T-helper 1 cell treated with Interleukin-12 subunit alpha and Interleukin-12 subunit beta and Interleukin-4 antibody, amounts not matched to agents 30 μg/mL and 1 μg/mL, for 36 hours (primary cell): ENCODE measurements at regions not wholly inside any gene's neighbourhood (a gene's known extent, or its start where the extent isn't known, plus 50 kb on each side); places are given as distances from the start of the nearest gene placed in this dataset.

Source experiments
- H3K27ac Mint-ChIP-seq: one replicate; pipeline ENCODE4 v1.8.0; 2021; ENCODE audit warnings: mild to moderate bottlenecking, mixed read lengths
- H3K27me3 Mint-ChIP-seq: one replicate; pipeline ENCODE4 v1.8.0; 2021; ENCODE audit warnings: low read depth, mixed read lengths
- H3K36me3 Mint-ChIP-seq: one replicate; pipeline ENCODE4 v1.8.0; 2021; ENCODE audit warnings: low read depth, mixed read lengths
- H3K4me1 Mint-ChIP-seq: one replicate; pipeline ENCODE4 v1.8.0; 2021; ENCODE audit warnings: low read depth, mixed read lengths
- H3K4me3 Mint-ChIP-seq: one replicate; pipeline ENCODE4 v1.8.0; 2021; ENCODE audit warnings: mild to moderate bottlenecking, moderate library complexity, mixed read lengths
- H3K9me3 Mint-ChIP-seq: one replicate; pipeline ENCODE4 v1.8.0; 2021; ENCODE audit warnings: mixed read lengths

GRCh38 chr18:30533716-30534115 lies 508.8 kb downstream of the DSC3 start:
- H3K27me3 Mint-ChIP-seq: no peaks in the 10 kb centered on the region
- no peaks in the 10 kb centered on the region for H3K36me3 Mint-ChIP-seq
- H3K9me3 Mint-ChIP-seq: peaks cover 5% of the 10 kb centered on the region
- no peaks in the 10 kb centered on the region for H3K4me1 Mint-ChIP-seq
- H3K27ac Mint-ChIP-seq: no peak overlapping the region
- no peak overlapping the region for H3K4me3 Mint-ChIP-seq

- H3K4me1 Mint-ChIP-seq: no peaks in the 10 kb centered on the region
- peaks cover 13% of the 10 kb centered on the region for H3K9me3 Mint-ChIP-seq
- no peaks in the 10 kb centered on the region for H3K27me3 Mint-ChIP-seq
- H3K36me3 Mint-ChIP-seq: no peaks in the 10 kb centered on the region
- H3K4me3 Mint-ChIP-seq: no peak overlapping the region
- no peak overlapping the region for H3K27ac Mint-ChIP-seq
Measured at GRCh38 chr18:30527917-30528316, 514.6 kb downstream of the DSC3 start.

GRCh38 chr18:30527226-30527625 lies 515.3 kb downstream of the DSC3 start:
- no peak overlapping the region for H3K4me3 Mint-ChIP-seq
- peaks cover 13% of the 10 kb centered on the region for H3K9me3 Mint-ChIP-seq
- no peaks in the 10 kb centered on the region for H3K36me3 Mint-ChIP-seq
- H3K27ac Mint-ChIP-seq: no peak overlapping the region
- no peaks in the 10 kb centered on the region for H3K27me3 Mint-ChIP-seq
- H3K4me1 Mint-ChIP-seq: no peaks in the 10 kb centered on the region

- no peaks in the 10 kb centered on the region for H3K27me3 Mint-ChIP-seq
- no peak overlapping the region for H3K27ac Mint-ChIP-seq
- H3K4me1 Mint-ChIP-seq: no peaks in the 10 kb centered on the region
- no peak overlapping the region for H3K4me3 Mint-ChIP-seq
- no peaks in the 10 kb centered on the region for H3K36me3 Mint-ChIP-seq
- H3K9me3 Mint-ChIP-seq: peaks cover 19% of the 10 kb centered on the region
Measured at GRCh38 chr18:30522288-30522929, 520.1 kb downstream of the DSC3 start.

GRCh38 chr18:30514059-30514458 lies 528.5 kb downstream of the DSC3 start:
- H3K27me3 Mint-ChIP-seq: no peaks in the 10 kb centered on the region
- peaks cover 13% of the 10 kb centered on the region for H3K9me3 Mint-ChIP-seq
- H3K4me1 Mint-ChIP-seq: no peaks in the 10 kb centered on the region
- no peaks in the 10 kb centered on the region for H3K36me3 Mint-ChIP-seq
- H3K27ac Mint-ChIP-seq: no peak overlapping the region
- H3K4me3 Mint-ChIP-seq: no peak overlapping the region

GRCh38 chr18:30512872-30513271 lies 529.7 kb downstream of the DSC3 start:
- no peaks in the 10 kb centered on the region for H3K27me3 Mint-ChIP-seq
- no peaks in the 10 kb centered on the region for H3K36me3 Mint-ChIP-seq
- H3K27ac Mint-ChIP-seq: no peak overlapping the region
- no peak overlapping the region for H3K4me3 Mint-ChIP-seq
- no peaks in the 10 kb centered on the region for H3K4me1 Mint-ChIP-seq
- peaks cover 14% of the 10 kb centered on the region for H3K9me3 Mint-ChIP-seq

- no peaks in the 10 kb centered on the region for H3K27me3 Mint-ChIP-seq
- H3K4me1 Mint-ChIP-seq: no peaks in the 10 kb centered on the region
- peaks cover 14% of the 10 kb centered on the region for H3K9me3 Mint-ChIP-seq
- H3K27ac Mint-ChIP-seq: no peak overlapping the region
- no peak overlapping the region for H3K4me3 Mint-ChIP-seq
- no peaks in the 10 kb centered on the region for H3K36me3 Mint-ChIP-seq
Measured at GRCh38 chr18:30510882-30511281, 531.7 kb downstream of the DSC3 start.

- Mint-ChIP-seq H3K4me1 (no peaks in the 10 kb centered on the region), H3K27me3 (no peaks in the 10 kb centered on the region), H3K36me3 (no peaks in the 10 kb centered on the region), H3K9me3 (peaks cover 9% of the 10 kb centered on the region), H3K4me3 (no peak overlapping the region), H3K27ac (no peak overlapping the region)
Measured at GRCh38 chr18:30501594-30501993, 540.9 kb downstream of the DSC3 start.

- Mint-ChIP-seq H3K4me1 (no peaks in the 10 kb centered on the region), H3K36me3 (no peaks in the 10 kb centered on the region), H3K9me3 (peaks cover 9% of the 10 kb centered on the region)
Measured at GRCh38 chr18:30500240-30500945, 542.1 kb downstream of the DSC3 start.

GRCh38 chr18:30499721-30500120 lies 542.8 kb downstream of the DSC3 start:
- Mint-ChIP-seq H3K4me3 (no peak overlapping the region), H3K27ac (no peak overlapping the region), H3K27me3 (no peaks in the 10 kb centered on the region), H3K4me1 (no peaks in the 10 kb centered on the region), H3K36me3 (no peaks in the 10 kb centered on the region), H3K9me3 (peaks cover 9% of the 10 kb centered on the region)

More at GRCh38 chr18:30500240-30500945, 542.1 kb downstream of the DSC3 start:
- H3K27ac Mint-ChIP-seq: no peak overlapping the region
- H3K4me3 Mint-ChIP-seq: no peak overlapping the region
- H3K27me3 Mint-ChIP-seq: no peaks in the 10 kb centered on the region

GRCh38 chr18:30492552-30493129 lies 549.9 kb downstream of the DSC3 start:
- Mint-ChIP-seq H3K36me3 (no peaks in the 10 kb centered on the region), H3K27ac (no peak overlapping the region), H3K4me1 (no peaks in the 10 kb centered on the region), H3K4me3 (no peak overlapping the region), H3K27me3 (no peaks in the 10 kb centered on the region), H3K9me3 (no peaks in the 10 kb centered on the region)

- Mint-ChIP-seq H3K27me3 (no peaks in the 10 kb centered on the region), H3K4me1 (no peaks in the 10 kb centered on the region), H3K9me3 (no peaks in the 10 kb centered on the region), H3K27ac (no peak overlapping the region), H3K4me3 (no peak overlapping the region), H3K36me3 (no peaks in the 10 kb centered on the region)
Measured at GRCh38 chr18:30491815-30492551, 550.6 kb downstream of the DSC3 start.

- no peak overlapping the region for H3K27ac Mint-ChIP-seq
- H3K27me3 Mint-ChIP-seq: no peaks in the 10 kb centered on the region
- no peak overlapping the region for H3K4me3 Mint-ChIP-seq
- H3K4me1 Mint-ChIP-seq: no peaks in the 10 kb centered on the region
- no peaks in the 10 kb centered on the region for H3K36me3 Mint-ChIP-seq
- H3K9me3 Mint-ChIP-seq: no peaks in the 10 kb centered on the region
Measured at GRCh38 chr18:30489890-30490643, 552.5 kb downstream of the DSC3 start.

- H3K4me1 Mint-ChIP-seq: no peaks in the 10 kb centered on the region
- no peaks in the 10 kb centered on the region for H3K36me3 Mint-ChIP-seq
- no peaks in the 10 kb centered on the region for H3K27me3 Mint-ChIP-seq
- H3K9me3 Mint-ChIP-seq: no peaks in the 10 kb centered on the region
- H3K4me3 Mint-ChIP-seq: no peak overlapping the region
- H3K27ac Mint-ChIP-seq: no peak overlapping the region
Measured at GRCh38 chr18:30487962-30488361, 554.6 kb downstream of the DSC3 start.
